Body of pancreas (tissue), 4 donors: ENCODE measurements at regions not wholly inside any gene's neighbourhood (a gene's known extent, or its start where the extent isn't known, plus 50 kb on each side); places are given as distances from the start of the nearest gene placed in this dataset.

Experiments
- ATAC-seq: fragments of 150-250 bp; one replicate; pipeline ENCODE4 v1.9.1; 2016
- DNase-seq, 4 donors: peaks; one replicate each; pipeline ENCODE4 v3.0.0-alpha.2; 2019
- H3K27ac ChIP-seq, 4 donors: fragments of 200-600 bp; sonication (generic); 1 replicate in 3 of 4; 2 replicates in 1 of 4; pipeline versions ENCODE4 v1.5.1 to v1.6.1; 2016 to 2019; ENCODE audit warnings: mild to moderate bottlenecking in 1 of 4, mixed read lengths in 1 of 4, moderate library complexity in 1 of 4
- H3K27me3 ChIP-seq, 2 donors: fragments of 200-600 bp; sonication (generic); one replicate each; pipeline ENCODE4 v1.6.0; 2016; ENCODE audit warnings: mild to moderate bottlenecking in 1 of 2
- H3K36me3 ChIP-seq, 2 donors: fragments of 200-600 bp; sonication (generic); replicated peaks in 1 of 2; 2 replicates each; pipeline ENCODE4 v1.5.1; 2016; ENCODE audit warnings: low read depth in 2 of 2; ENCODE audit not compliant: insufficient read depth in 1 of 2
- H3K4me1 ChIP-seq: fragments of 200-600 bp; sonication (generic); one replicate; pipeline ENCODE4 v1.6.0; 2016
- H3K4me3 ChIP-seq, 2 donors: fragments of 200-600 bp; sonication (generic); 1 replicate in 1 of 2; 2 replicates in 1 of 2; pipeline ENCODE4 v1.5.1; 2016 to 2019
- H3K9me3 ChIP-seq, 3 donors: fragments of 200-600 bp; sonication (generic); 1 replicate in 2 of 3; 2 replicates in 1 of 3; pipeline ENCODE4 v1.5.1; 2016
- CTCF ChIP-seq, 7 experiments: fragments of 450-650 bp in 4 of 7; fragments of 200-600 bp in 3 of 7; sonication (generic) in 3 of 7; IDR thresholded peaks; one replicate each; pipeline ENCODE4 v1.5.1; 2016 to 2019; ENCODE audit warnings: antibody characterized with exemption in 7 of 7
- POLR2A ChIP-seq, 3 donors: fragments of 450-650 bp; IDR thresholded peaks; one replicate each; pipeline ENCODE4 v1.6.1; 2016; ENCODE audit warnings: antibody characterized with exemption in 3 of 3, mild to moderate bottlenecking in 2 of 3
- WGBS, 2 donors: methylation state at CpG; one replicate each; pipeline ENCODE4 v1.1.5; 2017; 5-methylcytosine and 5-hydroxymethylcytosine counted together
- intact Hi-C: fragments of 100-400 bp; cut with DNase I; formaldehyde crosslinking; loops from one replicate; pipeline ENCODE4 v1.15.1; 2023

DNA sequence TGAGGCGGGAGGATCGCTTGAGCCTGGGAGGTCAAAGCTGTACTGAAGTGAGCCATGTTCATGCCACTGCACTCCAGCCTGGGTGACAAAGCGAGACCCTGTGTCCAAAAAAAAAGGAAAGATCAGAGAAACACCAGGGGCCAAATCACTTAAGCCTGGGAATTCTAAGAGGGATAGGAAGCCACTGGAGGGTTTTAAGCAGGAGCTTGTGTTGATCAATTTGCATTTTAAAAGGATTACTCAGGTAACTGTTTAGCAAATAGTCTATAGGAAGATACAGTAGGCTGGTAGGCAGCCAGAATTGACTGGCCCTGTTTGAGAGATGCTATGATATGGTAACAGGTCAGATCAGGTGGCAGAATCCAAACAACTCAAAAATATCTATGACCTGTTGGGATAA lies 162.7 kb downstream of the SPTSSA start:
- Histone ChIP-seq H3K4me3 (no peak overlapping the region), H3K27me3 (no peaks in the 10 kb centered on the region), H3K27ac (no peak overlapping the region), H3K4me1 (peaks cover 14% of the 10 kb centered on the region), H3K9me3 (no peaks in the 10 kb centered on the region), H3K36me3 (no peaks in the 10 kb centered on the region)
- WGBS, 2 donors, result 58 to 64% methylated on average over 3 of the region's 3 CpGs
- no peak for DNase-seq
- intact Hi-C loops, result no loop called here
- no peak for TF ChIP-seq CTCF (IDR thresholded peaks at IDR 0.05)
- no peak for ATAC-seq

- DNase-seq (no peak), ATAC-seq (no peak)
- Histone ChIP-seq H3K4me3 (no peak overlapping the region), H3K9me3 (no peaks in the 10 kb centered on the region), H3K4me1 (peaks cover 9% of the 10 kb centered on the region), H3K27ac (no peak overlapping the region), H3K36me3 (no peaks in the 10 kb centered on the region), H3K27me3 (no peaks in the 10 kb centered on the region)
- TF ChIP-seq POLR2A (IDR thresholded peaks at IDR 0.05), result no peak
- TF ChIP-seq CTCF (IDR thresholded peaks at IDR 0.05), result no peak
- 55 to 60% methylated on average over 6 of the region's 6 CpGs for WGBS, 2 donors
- intact Hi-C loops, result no loop called here
These were observed 164.1 kb downstream of the SPTSSA start for GRCh38 chr14:34297786-34298520.

DNA sequence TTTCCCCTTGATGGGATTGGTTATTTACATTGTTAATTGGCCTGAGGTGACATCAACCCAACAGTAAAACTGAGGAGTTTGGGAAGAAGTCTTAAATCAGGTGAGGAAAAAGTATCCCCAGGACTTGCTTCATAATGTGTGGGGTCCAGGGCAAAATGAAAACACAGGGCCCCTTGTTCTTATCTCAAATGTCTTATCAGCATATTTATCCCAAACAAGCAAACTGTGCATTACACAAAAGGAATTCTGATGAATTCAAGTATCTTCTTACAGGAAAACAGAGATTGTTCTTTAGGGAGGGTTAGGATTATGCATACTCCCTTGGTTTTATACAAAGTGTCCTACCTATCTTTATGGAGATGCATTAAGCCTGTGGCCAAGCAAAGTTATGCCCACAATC lies 178.4 kb downstream of the SPTSSA start:
- no peaks in the 10 kb centered on the region for H3K36me3 ChIP-seq
- no peak for ATAC-seq
- DNase-seq, result no peak
- H3K9me3 ChIP-seq, result no peaks in the 10 kb centered on the region
- H3K4me1 ChIP-seq, result no peaks in the 10 kb centered on the region
- no peak for TF ChIP-seq POLR2A (IDR thresholded peaks at IDR 0.05)
- TF ChIP-seq CTCF (IDR thresholded peaks at IDR 0.05), result no peak
- H3K27me3 ChIP-seq, result no peaks in the 10 kb centered on the region
- intact Hi-C loops, result no loop called here
- H3K27ac ChIP-seq, result no peak overlapping the region
- H3K4me3 ChIP-seq, result no peak overlapping the region

DNA sequence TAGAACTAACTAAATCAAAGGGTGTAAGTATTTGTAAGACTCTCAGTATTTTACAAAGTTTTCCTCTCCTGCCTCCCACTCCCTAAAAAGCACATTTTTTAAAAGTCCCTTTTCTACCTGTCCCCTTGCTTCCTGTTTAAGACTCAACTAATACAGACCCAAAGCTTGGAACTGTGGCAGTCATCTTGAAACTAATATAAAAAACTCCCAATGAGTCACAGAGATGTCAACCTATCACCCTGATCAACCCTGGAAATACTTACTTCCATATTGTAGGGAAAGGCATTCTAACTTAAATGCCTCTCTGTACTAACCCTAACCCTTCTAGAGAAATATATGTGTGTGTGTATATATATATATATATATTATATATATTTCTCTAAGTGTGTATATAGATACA lies 184.8 kb downstream of the SPTSSA start:
- H3K27ac ChIP-seq, result no peak overlapping the region
- DNase-seq (no peak), ATAC-seq (no peak)
- H3K27me3 ChIP-seq, result no peaks in the 10 kb centered on the region
- no peak for TF ChIP-seq POLR2A (IDR thresholded peaks at IDR 0.05)
- no peak for TF ChIP-seq CTCF (IDR thresholded peaks at IDR 0.05)
- no peaks in the 10 kb centered on the region for H3K9me3 ChIP-seq
- H3K4me1 ChIP-seq, result peaks cover 7% of the 10 kb centered on the region
- H3K36me3 ChIP-seq, result no peaks in the 10 kb centered on the region
- intact Hi-C loops, result no loop called here
- no peak overlapping the region for H3K4me3 ChIP-seq

- no peak for TF ChIP-seq CTCF (IDR thresholded peaks at IDR 0.05)
- no peak for TF ChIP-seq POLR2A (IDR thresholded peaks at IDR 0.05)
- H3K9me3 ChIP-seq, result no peaks in the 10 kb centered on the region
- no peak overlapping the region for H3K27ac ChIP-seq
- peaks cover 7% of the 10 kb centered on the region for H3K4me1 ChIP-seq
- ATAC-seq (no peak), DNase-seq (no peak)
- H3K4me3 ChIP-seq, result no peak overlapping the region
- H3K27me3 ChIP-seq, result no peaks in the 10 kb centered on the region
- WGBS, 2 donors, result 72 to 73% methylated on average over 1 of the region's 1 CpG
- H3K36me3 ChIP-seq, result no peaks in the 10 kb centered on the region
- intact Hi-C loops, result no loop called here
These were observed 186.5 kb downstream of the SPTSSA start for GRCh38 chr14:34275530-34275929.
